HEK293 (cell line): ENCODE measurements at regions not wholly inside any gene's neighbourhood (a gene's known extent, or its start where the extent isn't known, plus 50 kb on each side); places are given as distances from the start of the nearest gene placed in this dataset.

ENCODE experiments used
- HOXA7 ChIP-seq: sonication (generic); formaldehyde crosslinking; IDR thresholded peaks from 2 replicates; pipeline ENCODE4 v1.8.1; 2022; ENCODE audit warnings: missing genetic modification reagents, borderline replicate concordance
- PRDM6 ChIP-seq: fragments of 450-650 bp; formaldehyde crosslinking; IDR thresholded peaks from 2 replicates; pipeline ENCODE4 v1.5.1; 2017; ENCODE audit warnings: missing biosample characterization, missing genetic modification characterization
- ZBTB1 ChIP-seq: fragments of 450-650 bp; formaldehyde crosslinking; IDR thresholded peaks from 2 replicates; pipeline ENCODE4 v1.5.1; 2016; ENCODE audit warnings: missing biosample characterization, missing genetic modification characterization
- ZNF621 ChIP-seq: fragments of 450-650 bp; formaldehyde crosslinking; IDR thresholded peaks from 2 replicates; pipeline ENCODE4 v1.5.1; 2017; ENCODE audit warnings: missing biosample characterization, missing genetic modification characterization
- ZNF639 ChIP-seq: fragments of 450-650 bp; formaldehyde crosslinking; IDR thresholded peaks from 2 replicates; pipeline ENCODE4 v1.5.1; 2016; ENCODE audit warnings: missing biosample characterization, missing genetic modification characterization

GRCh38 chr12:107891967-107892366 is 117.5 kb downstream of the ASCL4 start:
- TF ChIP-seq HOXA7 (CRISPR knock-in tag) (no peak), ZNF639 (no peak), ZNF621 (tag by site-specific recombination) (no peak), PRDM6 (tag by site-specific recombination) (no peak), ZBTB1 (tag by site-specific recombination) (no peak)
